IMR-90 (cell line): ENCODE measurements at regions not wholly inside any gene's neighbourhood (a gene's known extent, or its start where the extent isn't known, plus 50 kb on each side); places are given as distances from the start of the nearest gene placed in this dataset.

Experiments
- ATAC-seq: fragments of 200-7000 bp; cut with Tn5 transposase; 2 replicates; pipeline ENCODE4 v1.9.1; 2020; ENCODE audit warnings: low read depth, mild to moderate bottlenecking, moderate library complexity
- BruUV-seq: library from RNA; stranded (reverse); fragments of 400-500 nt; replicated peaks from 2 replicates; lab custom pipeline; 2021; lab: Mats Ljungman, UMichigan
- CTCF ChIA-PET: fragments of 300-600 bp; formaldehyde crosslinking; extraction: SDS; loops from one replicate; lab custom pipeline; 2021; ENCODE audit warnings: antibody characterized with exemption; lab: Yijun Ruan, JAX
- POLR2A ChIA-PET: fragments of 300-600 bp; sonication (Branson Sonifier 250); formaldehyde crosslinking; loops from one replicate; lab custom pipeline; 2022; ENCODE audit warnings: antibody characterized with exemption; ENCODE audit not compliant: unreplicated experiment; lab: Charles Lee
- DNase-seq: peaks from one replicate; pipeline ENCODE4 v3.0.0; 2013
- H2AFZ ChIP-seq: replicated peaks from 2 replicates; pipeline ENCODE3; 2013; ENCODE audit warnings: low read length, mild to moderate bottlenecking; ENCODE audit not compliant: poor library complexity
- H2AK5ac ChIP-seq: 2 replicates; pipeline ENCODE4 v1.6.1; 2013; ENCODE audit warnings: low read depth, low read length, inconsistent platforms
- H2AK9ac ChIP-seq: replicated peaks from 2 replicates; pipeline ENCODE3; 2013; ENCODE audit warnings: mild to moderate bottlenecking, low read depth, low read length, moderate library complexity; ENCODE audit not compliant: poor library complexity
- H2BK120ac ChIP-seq: 2 replicates; pipeline ENCODE4 v1.6.1; 2013; ENCODE audit warnings: low read depth, low read length, inconsistent platforms
- H2BK15ac ChIP-seq: 3 replicates; pipeline ENCODE4 v1.6.1; 2013; ENCODE audit warnings: low read depth, low read length, inconsistent platforms
- H2BK20ac ChIP-seq: 2 replicates; pipeline ENCODE4 v1.6.1; 2013; ENCODE audit warnings: low read depth, mild to moderate bottlenecking, inconsistent platforms, low read length, moderate library complexity
- H2BK5ac ChIP-seq: 2 replicates; pipeline ENCODE4 v1.6.1; 2013; ENCODE audit warnings: mild to moderate bottlenecking, low read depth, low read length, inconsistent platforms; ENCODE audit not compliant: poor library complexity, severe bottlenecking
- H3K14ac ChIP-seq: replicated peaks from 2 replicates; pipeline ENCODE4 v1.6.1; 2013; ENCODE audit warnings: low read depth, low read length, inconsistent platforms
- H3K18ac ChIP-seq: 2 replicates; pipeline ENCODE4 v1.6.1; 2013; ENCODE audit warnings: low read depth, low read length, control low read depth
- H3K23ac ChIP-seq: 2 replicates; pipeline ENCODE4 v1.6.1; 2013; ENCODE audit warnings: low read depth, low read length, inconsistent platforms
- H3K27ac ChIP-seq: 2 replicates; pipeline ENCODE4 v1.5.1; 2013; ENCODE audit warnings: mild to moderate bottlenecking, control low read depth, low read length; ENCODE audit not compliant: insufficient read depth
- H3K27me3 ChIP-seq: 2 replicates; pipeline ENCODE4 v1.6.1; 2013; ENCODE audit warnings: low read length; ENCODE audit not compliant: control insufficient read depth, insufficient read depth
- H3K36me3 ChIP-seq: 2 replicates; pipeline ENCODE4 v1.6.1; 2013; ENCODE audit warnings: low read length, mixed read lengths; ENCODE audit not compliant: control insufficient read depth, insufficient read depth
- H3K4ac ChIP-seq: 2 replicates; pipeline ENCODE4 v1.6.1; 2013; ENCODE audit warnings: low read depth, low read length, inconsistent platforms
- H3K4me1 ChIP-seq: 2 replicates; pipeline ENCODE4 v1.6.1; 2013; ENCODE audit warnings: low read length, mixed read lengths; ENCODE audit not compliant: control insufficient read depth, insufficient read depth
- H3K4me2 ChIP-seq: 2 replicates; pipeline ENCODE4 v1.6.1; 2013; ENCODE audit warnings: low read depth, mild to moderate bottlenecking, control low read depth, low read length, moderate library complexity
- H3K4me3 ChIP-seq: 2 replicates; pipeline ENCODE4 v1.5.1; 2013; ENCODE audit warnings: low read depth, mild to moderate bottlenecking, control low read depth, low read length, moderate library complexity; ENCODE audit not compliant: insufficient read depth
- H3K56ac ChIP-seq: 2 replicates; pipeline ENCODE4 v1.6.1; 2013; ENCODE audit warnings: low read length, inconsistent platforms; ENCODE audit not compliant: insufficient read depth; ENCODE audit errors: extremely low read depth
- H3K79me1 ChIP-seq, 2 experiments: 2 replicates each; pipeline ENCODE4 v1.6.1; 2013; ENCODE audit warnings: low read length in 2 of 2, inconsistent platforms in 1 of 2, low read depth in 1 of 2
- H3K9ac ChIP-seq: 2 replicates; pipeline ENCODE4 v1.6.1; 2013; ENCODE audit warnings: low read depth, low read length, control low read depth
- H3K9me1 ChIP-seq: 2 replicates; pipeline ENCODE4 v1.6.1; 2013; ENCODE audit warnings: low read length, inconsistent platforms; ENCODE audit not compliant: insufficient read depth
- H3K9me3 ChIP-seq: 2 replicates; pipeline ENCODE4 v1.6.1; 2013; ENCODE audit warnings: low read length; ENCODE audit not compliant: control insufficient read depth, insufficient read depth
- H4K20me1 ChIP-seq: 2 replicates; pipeline ENCODE4 v1.6.1; 2013; ENCODE audit warnings: low read length, inconsistent platforms; ENCODE audit not compliant: insufficient read depth
- H4K5ac ChIP-seq: 2 replicates; pipeline ENCODE4 v1.6.1; 2013; ENCODE audit warnings: mild to moderate bottlenecking, low read depth, low read length, control low read depth
- H4K8ac ChIP-seq, 2 experiments: 2 replicates each; pipeline ENCODE4 v1.6.1; 2013; ENCODE audit warnings: low read depth in 2 of 2, low read length in 2 of 2, control low read depth in 1 of 2, inconsistent platforms in 1 of 2
- H4K91ac ChIP-seq: 2 replicates; pipeline ENCODE4 v1.6.1; 2013; ENCODE audit warnings: low read depth, low read length, inconsistent platforms; ENCODE audit not compliant: insufficient read depth
- BHLHE40 ChIP-seq: fragments of 150-350 bp; IDR thresholded peaks from 2 replicates; pipeline ENCODE4 v1.6.1; 2016; ENCODE audit warnings: mild to moderate bottlenecking, low read depth, low read length
- CEBPB ChIP-seq: IDR thresholded peaks from 2 replicates; pipeline ENCODE4 v1.6.1; 2012; ENCODE audit warnings: low read depth, low read length, improper control_type of control experiment
- CHD1 ChIP-seq: IDR thresholded peaks from 2 replicates; pipeline ENCODE4 v1.6.1; 2012; ENCODE audit warnings: low read depth, low read length, improper control_type of control experiment
- FOS ChIP-seq: fragments of 150-350 bp; IDR thresholded peaks from 2 replicates; pipeline ENCODE4 v1.6.1; 2016; ENCODE audit warnings: low read depth, low read length
- MAFK ChIP-seq: IDR thresholded peaks from 2 replicates; pipeline ENCODE4 v1.6.1; 2012; ENCODE audit warnings: low read depth, low read length, improper control_type of control experiment
- MAZ ChIP-seq: IDR thresholded peaks from 2 replicates; pipeline ENCODE4 v1.6.1; 2012; ENCODE audit warnings: low read depth, mild to moderate bottlenecking, low read length, improper control_type of control experiment, moderate library complexity, borderline replicate concordance
- MXI1 ChIP-seq: IDR thresholded peaks from 2 replicates; pipeline ENCODE4 v1.6.1; 2012; ENCODE audit warnings: low read depth, mild to moderate bottlenecking, low read length, moderate library complexity, borderline replicate concordance
- NFE2L2 ChIP-seq: fragments of 150-350 bp; IDR thresholded peaks from 2 replicates; pipeline ENCODE4 v1.6.1; 2016; ENCODE audit warnings: low read depth, mild to moderate bottlenecking, low read length
- POLR2A ChIP-seq: IDR thresholded peaks from 2 replicates; pipeline ENCODE4 v1.6.1; 2012; ENCODE audit warnings: mild to moderate bottlenecking, low read depth, low read length
- RAD21 ChIP-seq: IDR thresholded peaks from 2 replicates; pipeline ENCODE4 v1.6.1; 2012; ENCODE audit warnings: low read length, improper control_type of control experiment
- RCOR1 ChIP-seq: IDR thresholded peaks from 2 replicates; pipeline ENCODE4 v1.6.1; 2012; ENCODE audit warnings: mild to moderate bottlenecking, low read length, improper control_type of control experiment; ENCODE audit not compliant: insufficient replicate concordance
- RFX5 ChIP-seq: IDR thresholded peaks from 2 replicates; pipeline ENCODE4 v1.8.0; 2012; ENCODE audit warnings: low read depth, mild to moderate bottlenecking, low read length, moderate library complexity
- SMC3 ChIP-seq: fragments of 150-350 bp; IDR thresholded peaks from 2 replicates; pipeline ENCODE4 v1.6.1; 2016; ENCODE audit warnings: low read depth, mild to moderate bottlenecking, antibody characterized with exemption, low read length, moderate library complexity
- WGBS, 2 experiments: methylation state at CpG; one replicate each; pipeline versions ENCODE4 v1.1.5 to v1.1.7; 2013; ENCODE audit warnings: missing lambda C conversion rate in 2 of 2; ENCODE audit not compliant: insufficient read length in 1 of 2; ENCODE audit errors: extremely low coverage in 2 of 2; 5-methylcytosine and 5-hydroxymethylcytosine counted together
- dilution Hi-C: fragments of 300-500 bp; cut with HindIII; formaldehyde crosslinking; loops from one replicate; pipeline ENCODE4 v1.14.3; 2018; ENCODE audit warnings: low sequenced_read_pairs; ENCODE audit not compliant: unreplicated experiment
- in situ Hi-C: fragments of 300-500 bp; cut with MboI; formaldehyde crosslinking; loops from 3 replicates; pipeline ENCODE4 v1.14.3; 2019; ENCODE audit warnings: low sequenced_read_pairs, inconsistent platforms, mixed read lengths
- intact Hi-C: fragments of 100-400 bp; cut with micrococcal nuclease; formaldehyde crosslinking; loops from 2 replicates; pipeline ENCODE4 v1.10.0; 2022
- TF ChIP-seq, protein P1 (sequence below): fragments of 150-350 bp; IDR thresholded peaks from 2 replicates; pipeline ENCODE4 v1.6.1; 2016; ENCODE audit warnings: low read depth, mild to moderate bottlenecking, low read length, moderate library complexity, borderline replicate concordance
- TF ChIP-seq, protein P2 (sequence below): conservative IDR thresholded peaks from 2 replicates; pipeline ENCODE4 v1.5.1; 2012; ENCODE audit warnings: mild to moderate bottlenecking, low read depth, low read length, improper control_type of control experiment
- TF ChIP-seq, protein P3 (sequence below): fragments of 150-350 bp; IDR thresholded peaks from 2 replicates; pipeline ENCODE4 v1.6.1; 2017; ENCODE audit warnings: mild to moderate bottlenecking, antibody characterized with exemption, low read length, low read depth

DNA sequence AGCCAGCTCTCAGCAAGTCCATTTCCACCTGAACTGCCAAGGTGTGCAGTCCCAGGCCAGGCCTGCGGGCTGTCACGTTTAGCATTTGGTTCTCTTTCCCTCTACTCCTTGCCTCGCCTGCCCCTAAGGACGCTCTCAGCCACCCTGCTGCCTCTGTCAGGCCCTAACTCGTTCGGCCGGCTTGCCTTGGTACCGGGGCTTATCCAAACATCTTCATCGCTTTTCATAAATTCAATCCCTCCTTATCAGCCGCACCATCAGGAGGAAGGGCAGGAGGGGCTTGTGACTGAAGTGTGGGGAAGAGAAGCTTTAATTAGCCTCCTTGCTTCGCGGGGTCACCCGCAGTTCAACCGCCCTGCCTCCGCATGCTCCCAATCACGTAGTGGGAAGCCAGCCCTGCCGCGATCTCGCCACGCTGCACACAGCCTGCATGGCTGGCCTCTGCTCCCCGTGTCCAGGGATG, 231.1 kb downstream of the SOX9 start:
- BruUV-seq: no TSS peak
- DNase-seq (no peak), ATAC-seq (no peak)
- no peak overlapping the region; the same call in 1 of the 2 replicates for H2BK120ac ChIP-seq
- POLR2A ChIA-PET: no interaction called here
- H3K9me1 ChIP-seq: 0 out of 2 replicates have a peak, but pooled peaks cover 6% of the 10 kb centered on the region
- no peak overlapping the region for H2BK20ac ChIP-seq
- H3K23ac ChIP-seq: no peak overlapping the region
- H2AFZ ChIP-seq: peak overlapping the region; percentile 37
- H4K20me1 ChIP-seq: no peaks in the 10 kb centered on the region
- no peaks in the 10 kb centered on the region for H3K36me3 ChIP-seq
- no peak overlapping the region for H3K56ac ChIP-seq
- no peaks in the 10 kb centered on the region for H3K79me1 ChIP-seq
- no peak overlapping the region for H4K8ac ChIP-seq
- dilution Hi-C loops (no loop called here), intact Hi-C loops (no loop called here), in situ Hi-C loops (no loop called here)
- no peak overlapping the region for H4K91ac ChIP-seq
- H3K27me3 ChIP-seq: no peaks in the 10 kb centered on the region; the same call in 1 of the 2 replicates
- no peak overlapping the region for H3K4ac ChIP-seq
- H3K14ac ChIP-seq: no peak overlapping the region
- peak overlapping the region; percentile 36; the same call in 1 of the 2 replicates for H2AK5ac ChIP-seq
- H3K4me1 ChIP-seq: no peaks in the 10 kb centered on the region
- no peak overlapping the region for H2AK9ac ChIP-seq
- H3K9me3 ChIP-seq: peaks cover 6% of the 10 kb centered on the region; the same call in 1 of the 2 replicates
- no peak overlapping the region; the same call in 2 of the 3 replicates for H2BK15ac ChIP-seq
- CTCF ChIA-PET: no interaction called here
- no peak overlapping the region for H3K18ac ChIP-seq
- no peak overlapping the region for H3K27ac ChIP-seq
- H4K5ac ChIP-seq: no peak overlapping the region
- H3K4me3 ChIP-seq: no peak overlapping the region
- no peak overlapping the region for H2BK5ac ChIP-seq
- H3K9ac ChIP-seq: no peak overlapping the region
- 78% methylated on average over 9 of the region's 21 CpGs; no CpG with 5 or more reads in 1 of the 2 experiments for WGBS, 2 experiments
- no peak overlapping the region for H3K4me2 ChIP-seq
- TF ChIP-seq, protein P1, sequence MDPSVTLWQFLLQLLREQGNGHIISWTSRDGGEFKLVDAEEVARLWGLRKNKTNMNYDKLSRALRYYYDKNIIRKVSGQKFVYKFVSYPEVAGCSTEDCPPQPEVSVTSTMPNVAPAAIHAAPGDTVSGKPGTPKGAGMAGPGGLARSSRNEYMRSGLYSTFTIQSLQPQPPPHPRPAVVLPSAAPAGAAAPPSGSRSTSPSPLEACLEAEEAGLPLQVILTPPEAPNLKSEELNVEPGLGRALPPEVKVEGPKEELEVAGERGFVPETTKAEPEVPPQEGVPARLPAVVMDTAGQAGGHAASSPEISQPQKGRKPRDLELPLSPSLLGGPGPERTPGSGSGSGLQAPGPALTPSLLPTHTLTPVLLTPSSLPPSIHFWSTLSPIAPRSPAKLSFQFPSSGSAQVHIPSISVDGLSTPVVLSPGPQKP: no peak
- TF ChIP-seq BHLHE40 (no peak), CEBPB (no peak), MAFK (no peak), NFE2L2 (no peak), RCOR1 (no peak), MAZ (no peak), RAD21 (no peak), SMC3 (no peak), MXI1 (no peak), RFX5 (no peak), FOS (no peak), CHD1 (no peak), POLR2A (no peak)
- TF ChIP-seq, protein P2, sequence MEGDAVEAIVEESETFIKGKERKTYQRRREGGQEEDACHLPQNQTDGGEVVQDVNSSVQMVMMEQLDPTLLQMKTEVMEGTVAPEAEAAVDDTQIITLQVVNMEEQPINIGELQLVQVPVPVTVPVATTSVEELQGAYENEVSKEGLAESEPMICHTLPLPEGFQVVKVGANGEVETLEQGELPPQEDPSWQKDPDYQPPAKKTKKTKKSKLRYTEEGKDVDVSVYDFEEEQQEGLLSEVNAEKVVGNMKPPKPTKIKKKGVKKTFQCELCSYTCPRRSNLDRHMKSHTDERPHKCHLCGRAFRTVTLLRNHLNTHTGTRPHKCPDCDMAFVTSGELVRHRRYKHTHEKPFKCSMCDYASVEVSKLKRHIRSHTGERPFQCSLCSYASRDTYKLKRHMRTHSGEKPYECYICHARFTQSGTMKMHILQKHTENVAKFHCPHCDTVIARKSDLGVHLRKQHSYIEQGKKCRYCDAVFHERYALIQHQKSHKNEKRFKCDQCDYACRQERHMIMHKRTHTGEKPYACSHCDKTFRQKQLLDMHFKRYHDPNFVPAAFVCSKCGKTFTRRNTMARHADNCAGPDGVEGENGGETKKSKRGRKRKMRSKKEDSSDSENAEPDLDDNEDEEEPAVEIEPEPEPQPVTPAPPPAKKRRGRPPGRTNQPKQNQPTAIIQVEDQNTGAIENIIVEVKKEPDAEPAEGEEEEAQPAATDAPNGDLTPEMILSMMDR: no peak
- TF ChIP-seq, protein P3, sequence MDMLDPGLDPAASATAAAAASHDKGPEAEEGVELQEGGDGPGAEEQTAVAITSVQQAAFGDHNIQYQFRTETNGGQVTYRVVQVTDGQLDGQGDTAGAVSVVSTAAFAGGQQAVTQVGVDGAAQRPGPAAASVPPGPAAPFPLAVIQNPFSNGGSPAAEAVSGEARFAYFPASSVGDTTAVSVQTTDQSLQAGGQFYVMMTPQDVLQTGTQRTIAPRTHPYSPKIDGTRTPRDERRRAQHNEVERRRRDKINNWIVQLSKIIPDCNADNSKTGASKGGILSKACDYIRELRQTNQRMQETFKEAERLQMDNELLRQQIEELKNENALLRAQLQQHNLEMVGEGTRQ: no peak
